HepG2 (cell line): ENCODE measurements at regions not wholly inside any gene's neighbourhood (a gene's known extent, or its start where the extent isn't known, plus 50 kb on each side); places are given as distances from the start of the nearest gene placed in this dataset.

Experiments used
- ATAC-seq: fragments of 200-7000 bp; cut with Tn5 transposase; 3 replicates; pipeline ENCODE4 v1.9.1; 2020; ENCODE audit warnings: mild to moderate bottlenecking, moderate library complexity
- BruUV-seq: library from RNA; stranded (reverse); fragments of 400-500 nt; replicated peaks from 2 replicates; lab custom pipeline; 2021; lab: Mats Ljungman, UMichigan
- CTCF ChIA-PET: fragments of 300-600 bp; formaldehyde crosslinking; extraction: SDS; loops from one replicate; lab custom pipeline; 2021; ENCODE audit warnings: low total read pairs, inconsistent platforms, low intra/inter-chr PET ratio; lab: Yijun Ruan, JAX
- POLR2A ChIA-PET: fragments of 350-600 bp; sonication (Branson Sonifier 250); formaldehyde crosslinking; loops from one replicate; lab custom pipeline; 2020; ENCODE audit warnings: antibody characterized with exemption, inconsistent platforms; lab: Yijun Ruan, JAX
- DNase-seq: peaks from one replicate; pipeline ENCODE4 v3.0.0-alpha.2; 2015; ENCODE audit warnings: low spot score
- FAIRE-seq: peaks from 3 replicates; lab custom pipeline; 2011; peaks lifted over from hg19 to GRCh38; lab: Jason Lieb, UNC
- H2AFZ ChIP-seq: one replicate; pipeline ENCODE4 v1.6.1; 2011; ENCODE audit warnings: low read length, inconsistent platforms
- H3K27ac ChIP-seq: fragments of 300-600 bp; 3 replicates; pipeline ENCODE4 v1.8.0; 2011; ENCODE audit warnings: mixed run types, mild to moderate bottlenecking, mixed read lengths, low read length, inconsistent platforms; ENCODE audit not compliant: insufficient read depth; ENCODE audit errors: extremely low read length
- H3K27me3 ChIP-seq, 2 experiments: fragments of 200-600 bp in 1 of 2; 2 replicates in 1 of 2; 3 replicates in 1 of 2; pipeline versions ENCODE4 v1.6.0 to v1.8.0; 2011; ENCODE audit warnings: low read length in 2 of 2, mild to moderate bottlenecking in 2 of 2, moderate library complexity in 2 of 2, inconsistent platforms in 1 of 2; ENCODE audit not compliant: insufficient read depth in 2 of 2, control insufficient read depth in 1 of 2
- H3K36me3 ChIP-seq, 2 experiments: fragments of 200-600 bp in 1 of 2; replicated peaks in 1 of 2; 2 replicates in 1 of 2; 3 replicates in 1 of 2; pipeline versions ENCODE4 v1.5.1 to v1.8.0; 2011; ENCODE audit warnings: low read length in 2 of 2, inconsistent platforms in 1 of 2; ENCODE audit not compliant: insufficient read depth in 2 of 2, control insufficient read depth in 1 of 2
- H3K4me1 ChIP-seq: 2 replicates; pipeline ENCODE4 v1.5.1; 2012; ENCODE audit warnings: low read length, inconsistent platforms; ENCODE audit not compliant: insufficient read depth
- H3K4me2 ChIP-seq: 2 replicates; pipeline ENCODE4 v1.6.0; 2011; ENCODE audit warnings: low read depth, low read length, inconsistent platforms
- H3K4me3 ChIP-seq, 3 experiments: fragments of 200-600 bp in 1 of 3; sonication (generic), shearing (Covaris generic) in 1 of 3; replicated peaks in 1 of 3; 2 replicates each; pipeline ENCODE4 v1.5.1; 2011 to 2016; ENCODE audit warnings: low read length in 3 of 3, inconsistent platforms in 2 of 3, low read depth in 2 of 3, mild to moderate bottlenecking in 2 of 3, control low read depth in 1 of 3, mixed read lengths in 1 of 3; ENCODE audit not compliant: insufficient read depth in 1 of 3
- H3K79me2 ChIP-seq: one replicate; pipeline ENCODE4 v1.6.1; 2011; ENCODE audit warnings: low read length, inconsistent platforms; ENCODE audit not compliant: insufficient read depth
- H3K9ac ChIP-seq: 2 replicates; pipeline ENCODE4 v1.6.0; 2011; ENCODE audit warnings: mild to moderate bottlenecking, low read depth, low read length, inconsistent platforms; ENCODE audit not compliant: insufficient read depth
- H3K9me3 ChIP-seq: 2 replicates; pipeline ENCODE4 v1.5.1; 2012; ENCODE audit warnings: mild to moderate bottlenecking, low read length
- H4K20me1 ChIP-seq: 2 replicates; pipeline ENCODE4 v1.6.0; 2011; ENCODE audit warnings: inconsistent platforms, mild to moderate bottlenecking, low read length, moderate library complexity; ENCODE audit not compliant: insufficient read depth
- AKAP8 ChIP-seq: sonication (generic); formaldehyde crosslinking; IDR thresholded peaks from 2 replicates; pipeline ENCODE4 v1.5.1; 2020; ENCODE audit warnings: mild to moderate bottlenecking, missing genetic modification reagents
- ARID3A ChIP-seq: IDR thresholded peaks from 2 replicates; pipeline ENCODE4 v1.6.1; 2012; ENCODE audit warnings: low read depth, low read length, improper control_type of control experiment
- DRAP1 ChIP-seq: IDR thresholded peaks from 2 replicates; pipeline ENCODE4 v1.6.1; 2016; ENCODE audit warnings: missing genetic modification reagents, missing compliant biosample characterization
- HDAC2 ChIP-seq: sonication (generic); formaldehyde crosslinking; IDR thresholded peaks from 2 replicates; pipeline ENCODE4 v1.4.0; 2020; ENCODE audit warnings: missing genetic modification reagents
- SKIL ChIP-seq: sonication (generic); formaldehyde crosslinking; IDR thresholded peaks from 2 replicates; pipeline ENCODE4 v1.8.0; 2022; ENCODE audit warnings: missing genetic modification reagents, mild to moderate bottlenecking, moderate library complexity, borderline replicate concordance
- TCF12 ChIP-seq, 2 experiments: fragments of 450-650 bp in 1 of 2; sonication (generic) in 1 of 2; formaldehyde crosslinking in 1 of 2; IDR thresholded peaks; 2 replicates each; pipeline versions ENCODE4 v1.6.1 to v1.8.0; 2017 to 2022; ENCODE audit warnings: antibody characterized with exemption in 1 of 2, mild to moderate bottlenecking in 1 of 2, missing genetic modification reagents in 1 of 2, moderate library complexity in 1 of 2
- ZFP37 ChIP-seq: sonication (generic); formaldehyde crosslinking; IDR thresholded peaks from 2 replicates; pipeline ENCODE4 v1.4.0; 2020; ENCODE audit warnings: missing genetic modification reagents, borderline replicate concordance
- ZNF614 ChIP-seq: IDR thresholded peaks from 2 replicates; pipeline ENCODE4 v1.6.1; 2018; ENCODE audit warnings: missing biosample characterization, missing genetic modification reagents, inconsistent platforms, borderline replicate concordance
- WGBS: methylation state at CpG from one replicate; pipeline ENCODE4 v1.1.6; 2017; ENCODE audit warnings: low lambda C conversion rate; 5-methylcytosine and 5-hydroxymethylcytosine counted together
- in situ Hi-C: cut with HindIII; loops from 2 replicates; pipeline ENCODE4 v1.10.0; 2017; ENCODE audit warnings: low pct_unique_long_range_greater_than_20kb; ENCODE audit not compliant: extremely low pct_ligation_motif_present
- intact Hi-C: fragments of 100-400 bp; cut with micrococcal nuclease; formaldehyde crosslinking; loops from one replicate; pipeline ENCODE4 v1.10.0; 2022; ENCODE audit not compliant: unreplicated experiment

DNA sequence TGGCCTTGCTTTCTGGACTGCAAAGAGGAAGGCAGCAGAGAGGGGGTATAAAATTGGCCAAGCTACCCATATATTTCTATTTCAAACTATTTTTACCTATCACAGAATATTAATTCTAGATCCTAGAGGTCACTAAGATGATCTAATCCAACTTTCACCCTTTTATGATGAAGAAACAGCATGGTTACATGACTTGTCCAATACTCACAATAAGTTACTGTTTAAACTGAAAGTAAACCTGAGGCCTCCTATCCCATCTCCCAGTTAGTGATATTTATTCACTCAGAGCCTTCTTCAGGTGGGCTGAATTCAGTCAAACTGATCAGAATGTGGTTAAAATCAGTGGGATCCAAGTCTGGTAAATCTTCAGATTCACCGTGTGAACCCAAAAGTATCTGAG is 1345.1 kb downstream of the XPNPEP1 start:
- intact Hi-C loops (no loop called here), in situ Hi-C loops (no loop called here)
- no peaks in the 10 kb centered on the region for H3K79me2 ChIP-seq
- peaks cover 47% of the 10 kb centered on the region for H3K9me3 ChIP-seq
- no peaks in the 10 kb centered on the region; a peak in 1 of 5 replicates for H3K27me3 ChIP-seq
- POLR2A ChIA-PET: no interaction called here
- TF ChIP-seq SKIL (no peak), HDAC2 (no peak), ZFP37 (CRISPR knock-in tag) (no peak), AKAP8 (no peak), DRAP1 (no peak), ARID3A (no peak), ZNF614 (no peak), TCF12 (IDR thresholded peaks at IDR 0.05) (no peak), TCF12 (CRISPR knock-in tag; IDR thresholded peaks at IDR 0.05) (no peak)
- H3K36me3 ChIP-seq: no peaks in the 10 kb centered on the region
- ATAC-seq: no peak
- no peaks in the 10 kb centered on the region for H3K4me1 ChIP-seq
- WGBS: 57% methylated on average over 1 of the region's 1 CpG
- no peak overlapping the region for H3K27ac ChIP-seq
- no peak overlapping the region for H3K4me2 ChIP-seq
- no peak for FAIRE-seq
- BruUV-seq: no TSS peak
- H3K4me3 ChIP-seq: no peak overlapping the region
- H4K20me1 ChIP-seq: no peaks in the 10 kb centered on the region
- H3K9ac ChIP-seq: no peak overlapping the region
- no peak for DNase-seq
- no peak overlapping the region for H2AFZ ChIP-seq
- CTCF ChIA-PET: no interaction called here
